H1 (cell line): ENCODE measurements at regions not wholly inside any gene's neighbourhood (a gene's known extent, or its start where the extent isn't known, plus 50 kb on each side); places are given as distances from the start of the nearest gene placed in this dataset.

Experiments
- ATF2 ChIP-seq: IDR thresholded peaks from 2 replicates; pipeline ENCODE4 v1.6.1; 2012; ENCODE audit warnings: low read length, inconsistent platforms
- HDAC2 ChIP-seq, 2 experiments: fragments of 300-600 bp in 1 of 2; sonication (generic) in 1 of 2; IDR thresholded peaks; 2 replicates each; pipeline ENCODE4 v1.6.1; 2011 to 2012; ENCODE audit warnings: low read depth in 2 of 2, low read length in 2 of 2, mild to moderate bottlenecking in 2 of 2, moderate library complexity in 2 of 2, borderline replicate concordance in 1 of 2, inconsistent platforms in 1 of 2

DNA sequence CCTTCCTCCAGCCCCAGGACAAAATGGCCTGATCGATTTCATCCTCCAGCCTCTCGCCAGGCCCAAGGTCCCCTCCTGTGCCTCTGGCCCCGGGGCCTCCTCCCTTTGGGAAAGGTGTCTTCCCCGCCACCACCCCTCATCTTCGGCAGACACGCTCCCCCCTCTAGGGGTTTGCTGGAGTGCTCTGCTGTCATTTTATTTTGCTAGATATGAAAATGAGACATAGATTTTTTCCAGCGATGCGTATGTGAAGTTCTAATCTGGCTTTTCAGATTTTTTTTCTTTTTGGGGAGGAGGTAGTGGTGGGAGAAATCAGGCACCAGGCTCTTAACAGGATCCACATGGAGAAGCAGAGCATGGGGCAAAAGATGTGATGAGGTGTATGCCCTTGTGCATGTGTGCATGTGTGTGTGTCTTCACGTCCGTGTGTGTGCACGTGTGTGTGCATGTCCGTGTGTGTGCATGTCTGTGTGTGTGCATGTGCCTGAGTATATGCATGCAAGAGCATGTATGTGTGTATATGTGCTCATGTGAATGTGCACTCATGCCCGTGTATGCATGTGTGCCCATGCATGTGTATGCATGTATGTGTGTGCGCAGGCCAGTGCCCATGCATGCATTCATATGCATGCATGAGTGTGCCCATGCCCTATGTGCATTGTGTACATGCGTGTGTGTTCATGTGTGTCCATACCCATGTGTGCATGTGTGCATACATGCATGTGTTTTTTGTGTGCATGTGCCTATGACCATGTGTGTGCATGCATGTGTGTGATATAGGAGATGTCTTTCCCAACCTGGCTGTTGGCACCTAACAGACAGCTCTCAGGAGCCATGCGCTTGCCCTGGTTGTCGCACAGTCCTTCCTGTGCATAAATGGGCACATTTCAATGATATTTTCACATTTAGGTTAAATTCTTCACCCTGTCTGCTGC, 203.0 kb downstream of the RBM19 start (continued):
- TF ChIP-seq HDAC2 (IDR thresholded peaks at IDR 0.05; ENCODE audit: borderline replicate concordance in 1 of 2, low read depth in 2 of 2, low read length in 2 of 2) = no peak
- TF ChIP-seq ATF2 = no peak
